ENCODE measurements at regions not wholly inside any gene's neighbourhood (a gene's known extent, or its start where the extent isn't known, plus 50 kb on each side); places are given as distances from the start of the nearest gene placed in this dataset.

DNA sequence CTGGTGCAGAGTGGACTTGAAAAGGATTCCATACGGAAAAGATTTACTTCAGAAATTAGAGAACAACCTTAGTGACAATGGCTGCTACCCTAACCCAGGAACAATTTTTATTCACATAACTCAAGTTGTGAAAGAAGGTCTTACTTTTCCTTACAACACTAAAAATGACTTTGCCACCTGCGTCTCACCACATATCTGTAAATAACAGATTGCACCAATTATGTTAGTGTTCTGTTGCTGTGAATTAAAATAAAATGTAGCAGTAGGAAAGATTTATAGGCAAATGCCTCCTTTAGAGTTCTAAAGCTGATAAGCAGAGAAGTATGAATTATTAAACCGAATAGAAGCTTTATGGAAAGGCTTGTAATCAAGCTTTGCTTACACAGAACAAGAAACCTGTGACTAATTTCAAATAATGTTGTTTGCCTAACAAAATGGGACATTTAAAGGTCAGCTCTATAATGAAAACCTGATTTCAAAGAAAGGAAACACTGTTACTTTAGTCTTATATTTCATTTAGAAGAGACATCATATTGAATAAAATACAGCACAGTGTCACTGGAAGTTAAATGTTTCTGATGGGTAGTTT, 2237.8 kb downstream of the LRRC4C start:
- no peak for TF ChIP-seq POLR2AphosphoS5 (IDR thresholded peaks at IDR 0.05; ENCODE audit: low read depth, low read length)
- TF ChIP-seq CTCF (IDR thresholded peaks at IDR 0.05), result no peak
- TF ChIP-seq, protein P1, sequence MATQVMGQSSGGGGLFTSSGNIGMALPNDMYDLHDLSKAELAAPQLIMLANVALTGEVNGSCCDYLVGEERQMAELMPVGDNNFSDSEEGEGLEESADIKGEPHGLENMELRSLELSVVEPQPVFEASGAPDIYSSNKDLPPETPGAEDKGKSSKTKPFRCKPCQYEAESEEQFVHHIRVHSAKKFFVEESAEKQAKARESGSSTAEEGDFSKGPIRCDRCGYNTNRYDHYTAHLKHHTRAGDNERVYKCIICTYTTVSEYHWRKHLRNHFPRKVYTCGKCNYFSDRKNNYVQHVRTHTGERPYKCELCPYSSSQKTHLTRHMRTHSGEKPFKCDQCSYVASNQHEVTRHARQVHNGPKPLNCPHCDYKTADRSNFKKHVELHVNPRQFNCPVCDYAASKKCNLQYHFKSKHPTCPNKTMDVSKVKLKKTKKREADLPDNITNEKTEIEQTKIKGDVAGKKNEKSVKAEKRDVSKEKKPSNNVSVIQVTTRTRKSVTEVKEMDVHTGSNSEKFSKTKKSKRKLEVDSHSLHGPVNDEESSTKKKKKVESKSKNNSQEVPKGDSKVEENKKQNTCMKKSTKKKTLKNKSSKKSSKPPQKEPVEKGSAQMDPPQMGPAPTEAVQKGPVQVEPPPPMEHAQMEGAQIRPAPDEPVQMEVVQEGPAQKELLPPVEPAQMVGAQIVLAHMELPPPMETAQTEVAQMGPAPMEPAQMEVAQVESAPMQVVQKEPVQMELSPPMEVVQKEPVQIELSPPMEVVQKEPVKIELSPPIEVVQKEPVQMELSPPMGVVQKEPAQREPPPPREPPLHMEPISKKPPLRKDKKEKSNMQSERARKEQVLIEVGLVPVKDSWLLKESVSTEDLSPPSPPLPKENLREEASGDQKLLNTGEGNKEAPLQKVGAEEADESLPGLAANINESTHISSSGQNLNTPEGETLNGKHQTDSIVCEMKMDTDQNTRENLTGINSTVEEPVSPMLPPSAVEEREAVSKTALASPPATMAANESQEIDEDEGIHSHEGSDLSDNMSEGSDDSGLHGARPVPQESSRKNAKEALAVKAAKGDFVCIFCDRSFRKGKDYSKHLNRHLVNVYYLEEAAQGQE (IDR thresholded peaks at IDR 0.05; ENCODE audit: insufficient read depth in 1 of 2, low read depth in 2 of 2, low read length in 1 of 2), result no peak
- no peak for TF ChIP-seq TCF7L2 (IDR thresholded peaks at IDR 0.05; ENCODE audit: low read depth, low read length)
- TF ChIP-seq SIN3A (IDR thresholded peaks at IDR 0.05; ENCODE audit: borderline replicate concordance, insufficient read depth, low read depth, low read length), result no peak

Measured in Panc1 (cell line).